Activated CD4-positive, alpha-beta memory T cell treated with anti-CD3 and anti-CD28 coated beads for 36 hours (primary cell): ENCODE measurements at regions not wholly inside any gene's neighbourhood (a gene's known extent, or its start where the extent isn't known, plus 50 kb on each side); places are given as distances from the start of the nearest gene placed in this dataset.

Experiments
- CTCF ChIA-PET: fragments of 350-600 bp; sonication (Branson Sonifier 250); formaldehyde crosslinking; loops from one replicate; lab custom pipeline; 2021; ENCODE audit warnings: antibody characterized with exemption, inconsistent platforms; lab: Charles Lee
- POLR2A ChIA-PET: fragments of 350-600 bp; sonication (Branson Sonifier 250); formaldehyde crosslinking; loops from one replicate; lab custom pipeline; 2021; ENCODE audit warnings: antibody characterized with exemption; lab: Charles Lee
- DNase-seq: peaks from one replicate; pipeline ENCODE4 v3.0.0-alpha.2; 2020
- H3K27ac Mint-ChIP-seq: one replicate; pipeline ENCODE4 v1.8.0; 2021; ENCODE audit warnings: mixed read lengths
- H3K27me3 Mint-ChIP-seq: one replicate; pipeline ENCODE4 v1.8.0; 2021; ENCODE audit warnings: mixed read lengths
- H3K36me3 Mint-ChIP-seq: one replicate; pipeline ENCODE4 v1.8.0; 2021; ENCODE audit warnings: mixed read lengths
- H3K4me1 Mint-ChIP-seq: one replicate; pipeline ENCODE4 v1.8.0; 2021; ENCODE audit warnings: low read depth, mixed read lengths
- H3K4me3 Mint-ChIP-seq: one replicate; pipeline ENCODE4 v1.8.0; 2021; ENCODE audit warnings: mild to moderate bottlenecking, mixed read lengths
- H3K9me3 Mint-ChIP-seq: one replicate; pipeline ENCODE4 v1.8.0; 2021; ENCODE audit warnings: mixed read lengths
- intact Hi-C: fragments of 100-400 bp; cut with micrococcal nuclease; formaldehyde crosslinking; loops from one replicate; pipeline ENCODE4 v1.15.1; 2023

GRCh38 chr14:25526290-25526689, 476.3 kb upstream of the STXBP6 start:
- intact Hi-C loops: no loop called here
- peaks cover 3% of the 10 kb centered on the region for H3K9me3 Mint-ChIP-seq
- H3K4me3 Mint-ChIP-seq: no peak overlapping the region
- no peak overlapping the region for H3K27ac Mint-ChIP-seq
- no peaks in the 10 kb centered on the region for H3K36me3 Mint-ChIP-seq
- H3K4me1 Mint-ChIP-seq: no peaks in the 10 kb centered on the region
- ChIA-PET POLR2A (no interaction called here), CTCF (no interaction called here)
- H3K27me3 Mint-ChIP-seq: no peaks in the 10 kb centered on the region
- DNase-seq: no peak

- Mint-ChIP-seq H3K4me1 (no peaks in the 10 kb centered on the region), H3K4me3 (no peak overlapping the region), H3K9me3 (peaks cover 5% of the 10 kb centered on the region), H3K27ac (no peak overlapping the region), H3K36me3 (no peaks in the 10 kb centered on the region), H3K27me3 (no peaks in the 10 kb centered on the region)
- CTCF ChIA-PET: no interaction called here
- DNase-seq: no peak
- POLR2A ChIA-PET: no interaction called here
- intact Hi-C loops: no loop called here
These were observed 473.0 kb upstream of the STXBP6 start for GRCh38 chr14:25522926-25523325.

DNA sequence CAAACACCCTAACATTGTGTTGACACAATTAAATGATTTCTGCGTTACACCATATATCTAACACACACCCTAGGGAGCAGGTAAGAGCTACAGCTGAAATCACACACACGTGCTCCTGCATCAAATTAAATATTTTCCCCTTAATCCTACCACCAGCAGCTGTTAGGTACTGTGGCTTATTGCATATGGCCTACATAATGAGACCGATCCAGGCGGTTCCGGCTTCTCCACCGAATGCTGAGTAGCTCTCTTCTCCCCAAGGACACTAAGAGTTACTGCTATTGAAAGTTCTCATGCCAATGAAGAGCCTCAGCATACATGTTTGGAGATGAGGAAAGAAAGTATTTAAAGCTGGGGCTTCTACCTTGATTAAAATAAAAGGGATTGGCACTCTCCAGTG, 472.2 kb upstream of the STXBP6 start:
- H3K27ac Mint-ChIP-seq: no peak overlapping the region
- no peaks in the 10 kb centered on the region for H3K4me1 Mint-ChIP-seq
- H3K4me3 Mint-ChIP-seq: no peak overlapping the region
- H3K36me3 Mint-ChIP-seq: no peaks in the 10 kb centered on the region
- no peaks in the 10 kb centered on the region for H3K27me3 Mint-ChIP-seq
- POLR2A ChIA-PET: no interaction called here
- no peak for DNase-seq
- CTCF ChIA-PET: no interaction called here
- H3K9me3 Mint-ChIP-seq: peaks cover 5% of the 10 kb centered on the region
- intact Hi-C loops: no loop called here

DNA sequence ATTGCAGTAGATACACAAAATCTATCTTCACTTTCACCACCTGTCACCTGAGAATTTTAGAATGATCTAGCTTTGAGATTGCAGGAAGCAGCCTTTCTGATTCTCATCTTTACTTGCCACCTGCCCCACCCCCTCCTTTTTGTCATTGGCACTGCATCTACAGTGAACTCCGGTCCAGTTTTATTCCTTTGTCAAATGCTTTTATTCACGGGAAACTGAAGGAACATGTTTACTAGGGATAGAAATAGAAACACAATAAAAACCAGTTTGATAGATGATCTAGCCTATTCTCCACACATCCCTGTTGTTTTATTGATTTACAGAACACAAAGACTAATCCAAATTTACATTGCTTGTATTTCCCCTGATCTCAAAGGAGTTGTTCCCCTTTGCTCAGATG, 471.7 kb upstream of the STXBP6 start:
- no peak for DNase-seq
- intact Hi-C loops: no loop called here
- H3K27ac Mint-ChIP-seq: no peak overlapping the region
- no peaks in the 10 kb centered on the region for H3K36me3 Mint-ChIP-seq
- H3K4me3 Mint-ChIP-seq: no peak overlapping the region
- ChIA-PET POLR2A (no interaction called here), CTCF (no interaction called here)
- no peaks in the 10 kb centered on the region for H3K27me3 Mint-ChIP-seq
- peaks cover 5% of the 10 kb centered on the region for H3K9me3 Mint-ChIP-seq
- no peaks in the 10 kb centered on the region for H3K4me1 Mint-ChIP-seq

- H3K4me1 Mint-ChIP-seq: no peaks in the 10 kb centered on the region
- H3K27ac Mint-ChIP-seq: no peak overlapping the region
- peaks cover 12% of the 10 kb centered on the region for H3K9me3 Mint-ChIP-seq
- no peak overlapping the region for H3K4me3 Mint-ChIP-seq
- H3K27me3 Mint-ChIP-seq: no peaks in the 10 kb centered on the region
- POLR2A ChIA-PET: no interaction called here
- DNase-seq: no peak
- intact Hi-C loops: no loop called here
- no peaks in the 10 kb centered on the region for H3K36me3 Mint-ChIP-seq
- CTCF ChIA-PET: no interaction called here
These were observed 470.9 kb upstream of the STXBP6 start for GRCh38 chr14:25520821-25521220.

- Mint-ChIP-seq H3K27me3 (no peaks in the 10 kb centered on the region), H3K4me3 (no peak overlapping the region), H3K9me3 (peaks cover 20% of the 10 kb centered on the region), H3K4me1 (no peaks in the 10 kb centered on the region), H3K36me3 (no peaks in the 10 kb centered on the region), H3K27ac (no peak overlapping the region)
- intact Hi-C loops: no loop called here
- DNase-seq: no peak
- ChIA-PET POLR2A (no interaction called here), CTCF (no interaction called here)
These were observed 468.4 kb upstream of the STXBP6 start for GRCh38 chr14:25518364-25518763.

DNA sequence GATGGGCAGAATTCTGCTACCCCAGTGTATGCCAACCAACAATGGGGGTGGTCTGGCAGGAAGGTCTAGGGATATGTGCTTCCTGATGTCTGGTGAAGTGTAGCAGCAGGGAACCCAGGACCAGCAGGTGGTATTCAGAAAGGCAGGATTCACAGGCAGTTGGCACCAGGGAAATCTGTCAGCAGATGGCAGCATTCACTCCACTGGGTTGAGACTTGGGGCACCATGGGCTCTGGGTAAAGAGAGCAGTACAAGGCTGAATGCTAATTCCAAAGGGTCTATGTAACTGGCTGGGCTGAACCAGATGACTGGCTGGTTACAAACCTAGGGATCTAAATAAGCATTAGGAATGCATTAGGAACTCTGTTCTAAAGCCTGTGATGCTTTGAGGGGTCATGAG, 466.9 kb upstream of the STXBP6 start:
- ChIA-PET POLR2A (no interaction called here), CTCF (no interaction called here)
- H3K27ac Mint-ChIP-seq: no peak overlapping the region
- no peaks in the 10 kb centered on the region for H3K36me3 Mint-ChIP-seq
- no peak overlapping the region for H3K4me3 Mint-ChIP-seq
- intact Hi-C loops: no loop called here
- no peak for DNase-seq
- no peaks in the 10 kb centered on the region for H3K4me1 Mint-ChIP-seq
- H3K27me3 Mint-ChIP-seq: no peaks in the 10 kb centered on the region
- peaks cover 27% of the 10 kb centered on the region for H3K9me3 Mint-ChIP-seq

- no peaks in the 10 kb centered on the region for H3K27me3 Mint-ChIP-seq
- H3K9me3 Mint-ChIP-seq: peaks cover 14% of the 10 kb centered on the region
- ChIA-PET POLR2A (no interaction called here), CTCF (no interaction called here)
- no peak overlapping the region for H3K27ac Mint-ChIP-seq
- H3K4me1 Mint-ChIP-seq: no peaks in the 10 kb centered on the region
- no peak overlapping the region for H3K4me3 Mint-ChIP-seq
- DNase-seq: no peak
- no peaks in the 10 kb centered on the region for H3K36me3 Mint-ChIP-seq
- intact Hi-C loops: no loop called here
These were observed 458.9 kb upstream of the STXBP6 start for GRCh38 chr14:25508845-25509244.

GRCh38 chr14:25501749-25502148, 451.8 kb upstream of the STXBP6 start:
- Mint-ChIP-seq H3K9me3 (peaks cover 4% of the 10 kb centered on the region), H3K27ac (no peak overlapping the region), H3K4me3 (no peak overlapping the region), H3K27me3 (no peaks in the 10 kb centered on the region), H3K4me1 (no peaks in the 10 kb centered on the region), H3K36me3 (no peaks in the 10 kb centered on the region)
- ChIA-PET CTCF (no interaction called here), POLR2A (no interaction called here)
- intact Hi-C loops: no loop called here
- DNase-seq: no peak

DNA sequence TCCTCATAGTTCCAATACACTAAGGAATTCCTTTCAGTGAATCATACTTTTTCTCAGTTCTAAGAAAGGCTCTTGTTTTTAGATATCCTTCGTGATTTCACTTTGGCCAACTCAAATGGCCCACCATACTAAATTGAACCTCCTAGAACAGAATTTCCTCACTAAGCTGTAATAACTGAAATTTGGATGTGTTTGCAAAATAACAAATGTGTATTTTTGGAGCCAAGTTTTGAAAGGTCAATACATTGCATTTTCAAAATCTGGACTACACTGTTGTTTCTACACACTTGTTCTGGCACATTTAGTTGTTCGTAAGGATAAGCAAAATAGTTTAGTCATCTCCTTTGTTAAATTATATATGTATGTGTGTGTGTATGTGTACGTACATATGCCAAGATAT, 439.0 kb upstream of the STXBP6 start:
- H3K4me1 Mint-ChIP-seq: no peaks in the 10 kb centered on the region
- CTCF ChIA-PET: no interaction called here
- H3K9me3 Mint-ChIP-seq: no peaks in the 10 kb centered on the region
- H3K27ac Mint-ChIP-seq: no peak overlapping the region
- no peak for DNase-seq
- no peaks in the 10 kb centered on the region for H3K27me3 Mint-ChIP-seq
- intact Hi-C loops: no loop called here
- no peak overlapping the region for H3K4me3 Mint-ChIP-seq
- POLR2A ChIA-PET: no interaction called here
- no peaks in the 10 kb centered on the region for H3K36me3 Mint-ChIP-seq

GRCh38 chr14:25485381-25485780, 435.4 kb upstream of the STXBP6 start:
- Mint-ChIP-seq H3K36me3 (no peaks in the 10 kb centered on the region), H3K27me3 (no peaks in the 10 kb centered on the region), H3K4me1 (no peaks in the 10 kb centered on the region), H3K9me3 (peaks cover 2% of the 10 kb centered on the region), H3K4me3 (no peak overlapping the region), H3K27ac (no peak overlapping the region)
- no peak for DNase-seq
- CTCF ChIA-PET: no interaction called here
- intact Hi-C loops: no loop called here
- POLR2A ChIA-PET: no interaction called here

GRCh38 chr14:25484906-25485305, 435.0 kb upstream of the STXBP6 start:
- intact Hi-C loops: no loop called here
- CTCF ChIA-PET: no interaction called here
- POLR2A ChIA-PET: no interaction called here

GRCh38 chr14:25484235-25484634, 434.3 kb upstream of the STXBP6 start:
- ChIA-PET POLR2A (no interaction called here), CTCF (no interaction called here)
- Mint-ChIP-seq H3K36me3 (no peaks in the 10 kb centered on the region), H3K9me3 (peaks cover 2% of the 10 kb centered on the region), H3K4me3 (no peak overlapping the region), H3K27ac (no peak overlapping the region), H3K27me3 (no peaks in the 10 kb centered on the region), H3K4me1 (no peaks in the 10 kb centered on the region)
- DNase-seq: no peak
- intact Hi-C loops: no loop called here

More at GRCh38 chr14:25484906-25485305, 435.0 kb upstream of the STXBP6 start:
- Mint-ChIP-seq H3K4me3 (no peak overlapping the region), H3K27me3 (no peaks in the 10 kb centered on the region), H3K27ac (no peak overlapping the region), H3K4me1 (no peaks in the 10 kb centered on the region), H3K9me3 (peaks cover 2% of the 10 kb centered on the region), H3K36me3 (no peaks in the 10 kb centered on the region)
- no peak for DNase-seq
